ENCODE measurements at regions not wholly inside any gene's neighbourhood (a gene's known extent, or its start where the extent isn't known, plus 50 kb on each side); places are given as distances from the start of the nearest gene placed in this dataset.

DNA sequence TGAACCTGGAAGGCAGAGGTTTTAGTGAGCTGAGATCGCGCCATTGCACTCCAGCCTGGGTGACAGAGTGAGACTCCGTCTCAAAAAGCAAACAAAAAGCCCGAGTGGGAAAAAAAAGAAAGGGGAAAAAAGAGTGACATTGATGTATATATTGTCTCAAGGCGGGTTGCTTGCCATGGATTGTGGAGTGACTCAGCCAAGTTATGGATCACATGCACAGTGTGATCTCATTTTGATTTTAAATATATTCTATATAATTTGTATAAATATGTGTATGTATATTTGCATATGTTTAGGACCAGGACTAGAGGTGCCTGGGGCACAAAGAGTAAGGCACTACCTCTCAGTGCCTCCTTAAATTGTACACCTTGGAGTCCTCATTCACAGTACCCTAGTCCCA lies 116.2 kb upstream of the RASSF8 start:
- Histone ChIP-seq H2AK5ac (ENCODE audit: low read length, severe bottlenecking) (no peak overlapping the region), H4K8ac (ENCODE audit: low read length) (no peak overlapping the region), H3K27ac (ENCODE audit: low read length, poor library complexity, severe bottlenecking) (no peak overlapping the region), H3K27me3 (ENCODE audit: control insufficient read depth in 1 of 2, insufficient read depth in 1 of 2, low read length in 2 of 2) (no peaks in the 10 kb centered on the region), H3K4me1 (ENCODE audit: control insufficient read depth, insufficient read depth, low read depth, low read length) (no peaks in the 10 kb centered on the region), H3K4me2 (ENCODE audit: low read length, poor library complexity, severe bottlenecking) (no peak overlapping the region), H3K4ac (ENCODE audit: low read depth in 1 of 2, low read length in 2 of 2) (no peak overlapping the region), H3K9ac (ENCODE audit: low read length) (no peak overlapping the region), H3K14ac (ENCODE audit: low read length in 2 of 2) (no peak overlapping the region), H3K79me1 (replicated peaks; ENCODE audit: low read length, poor library complexity, severe bottlenecking) (no peaks in the 10 kb centered on the region), H2BK15ac (ENCODE audit: low read depth, poor library complexity, severe bottlenecking) (no peak overlapping the region), H3K18ac (ENCODE audit: low read depth in 1 of 2, low read length in 2 of 2) (no peak overlapping the region), H2BK12ac (ENCODE audit: low read length in 2 of 2) (no peak overlapping the region), H2BK120ac (ENCODE audit: low read depth, low read length) (no peak overlapping the region), H3K4me3 (ENCODE audit: insufficient read depth in 1 of 2, low read depth in 1 of 2, low read length in 2 of 2) (no peak overlapping the region), H2BK5ac (ENCODE audit: low read depth, low read length, poor library complexity, severe bottlenecking) (no peak overlapping the region), H2AFZ (ENCODE audit: low read depth, low read length) (no peak overlapping the region), H3K36me3 (ENCODE audit: control insufficient read depth in 1 of 2, insufficient read depth in 2 of 2, low read depth in 1 of 2, low read length in 2 of 2) (no peaks in the 10 kb centered on the region), H3K23ac (ENCODE audit: low read length in 2 of 2) (no peak overlapping the region), H3K9me3 (ENCODE audit: control insufficient read depth, low read length) (no peaks in the 10 kb centered on the region), H4K91ac (ENCODE audit: low read length) (no peak overlapping the region)
- DNase-seq = no peak
- 92% methylated on average over 5 of the region's 5 CpGs for WGBS

DNA sequence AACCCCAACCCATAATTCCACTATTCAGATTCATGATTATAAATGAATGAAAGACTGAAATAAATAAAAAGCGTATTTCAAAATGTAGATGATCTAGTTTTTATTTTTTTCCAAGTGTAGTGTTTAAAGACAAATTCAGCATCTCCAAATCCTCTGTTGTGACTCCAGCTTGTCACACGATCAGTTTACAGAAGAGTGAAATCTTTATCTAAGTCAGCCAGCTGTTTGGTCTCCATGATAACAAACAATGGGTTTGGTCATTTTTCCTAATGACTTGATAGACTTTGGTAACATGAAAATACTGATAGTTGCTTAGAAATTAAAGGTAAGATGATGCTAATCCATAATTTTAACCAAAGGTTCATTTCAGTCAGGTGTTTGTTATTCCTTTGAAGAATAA lies 114.5 kb upstream of the RASSF8 start:
- no peaks in the 10 kb centered on the region for H3K36me3 ChIP-seq (ENCODE audit: control insufficient read depth in 1 of 2, insufficient read depth in 2 of 2, low read depth in 1 of 2, low read length in 2 of 2)
- no peaks in the 10 kb centered on the region for H3K79me1 ChIP-seq (replicated peaks; ENCODE audit: low read length, poor library complexity, severe bottlenecking)
- H3K18ac ChIP-seq (ENCODE audit: low read depth in 1 of 2, low read length in 2 of 2) = no peak overlapping the region
- WGBS = 38% methylated on average over 1 of the region's 2 CpGs
- H2BK15ac ChIP-seq (ENCODE audit: low read depth, poor library complexity, severe bottlenecking) = no peak overlapping the region
- no peak overlapping the region for H2AK5ac ChIP-seq (ENCODE audit: low read length, severe bottlenecking)
- no peak overlapping the region for H3K14ac ChIP-seq (ENCODE audit: low read length in 2 of 2)
- H3K27me3 ChIP-seq (ENCODE audit: control insufficient read depth in 1 of 2, insufficient read depth in 1 of 2, low read length in 2 of 2) = no peaks in the 10 kb centered on the region
- H3K23ac ChIP-seq (ENCODE audit: low read length in 2 of 2) = no peak overlapping the region
- DNase-seq = no peak
- H3K27ac ChIP-seq (ENCODE audit: low read length, poor library complexity, severe bottlenecking) = no peak overlapping the region
- no peak overlapping the region for H4K91ac ChIP-seq (ENCODE audit: low read length)
- no peak overlapping the region for H2AFZ ChIP-seq (ENCODE audit: low read depth, low read length)
- H3K4ac ChIP-seq (ENCODE audit: low read depth in 1 of 2, low read length in 2 of 2) = no peak overlapping the region
- no peaks in the 10 kb centered on the region for H3K9me3 ChIP-seq (ENCODE audit: control insufficient read depth, low read length)
- no peak overlapping the region for H2BK12ac ChIP-seq (ENCODE audit: low read length in 2 of 2)
- H3K9ac ChIP-seq (ENCODE audit: low read length) = no peak overlapping the region
- no peak overlapping the region for H3K4me3 ChIP-seq (ENCODE audit: insufficient read depth in 1 of 2, low read depth in 1 of 2, low read length in 2 of 2)
- no peak overlapping the region for H2BK120ac ChIP-seq (ENCODE audit: low read depth, low read length)
- no peak overlapping the region for H3K4me2 ChIP-seq (ENCODE audit: low read length, poor library complexity, severe bottlenecking)
- no peak overlapping the region for H2BK5ac ChIP-seq (ENCODE audit: low read depth, low read length, poor library complexity, severe bottlenecking)
- no peaks in the 10 kb centered on the region for H3K4me1 ChIP-seq (ENCODE audit: control insufficient read depth, insufficient read depth, low read depth, low read length)
- H4K8ac ChIP-seq (ENCODE audit: low read length) = no peak overlapping the region

DNA sequence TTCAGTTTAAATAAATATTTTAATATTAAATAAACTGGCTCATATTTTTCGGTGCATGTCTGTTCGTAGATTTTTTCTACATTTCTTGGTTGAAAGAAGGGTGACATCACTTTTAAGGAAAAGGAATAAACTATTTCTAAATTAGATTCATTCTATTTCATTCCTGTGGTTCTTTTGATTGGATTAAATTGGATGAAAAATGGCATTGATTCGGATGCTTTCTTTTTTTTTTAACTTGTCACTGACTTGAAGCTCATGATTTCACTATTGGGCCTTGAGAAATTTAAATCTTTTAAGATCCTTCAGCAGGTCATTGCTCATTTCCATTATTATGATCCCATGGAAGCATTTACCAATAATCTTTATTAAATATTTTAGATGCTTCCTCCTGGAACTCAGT lies 113.1 kb upstream of the RASSF8 start:
- WGBS = 86% methylated on average over 1 of the region's 3 CpGs
- no peak for DNase-seq
- no peak overlapping the region for H2BK120ac ChIP-seq (ENCODE audit: low read depth, low read length)

GRCh38 chr12:25852792-25853191 lies 105.7 kb upstream of the RASSF8 start:
- Histone ChIP-seq H3K79me1 (replicated peaks; ENCODE audit: low read length, poor library complexity, severe bottlenecking) (no peaks in the 10 kb centered on the region), H3K4ac (ENCODE audit: low read depth in 1 of 2, low read length in 2 of 2) (no peak overlapping the region), H3K23ac (ENCODE audit: low read length in 2 of 2) (no peak overlapping the region), H3K4me3 (ENCODE audit: insufficient read depth in 1 of 2, low read depth in 1 of 2, low read length in 2 of 2) (no peak overlapping the region), H3K18ac (ENCODE audit: low read depth in 1 of 2, low read length in 2 of 2) (no peak overlapping the region), H4K8ac (ENCODE audit: low read length) (no peak overlapping the region), H2BK12ac (ENCODE audit: low read length in 2 of 2) (no peak overlapping the region), H3K14ac (ENCODE audit: low read length in 2 of 2) (no peak overlapping the region), H3K4me1 (ENCODE audit: control insufficient read depth, insufficient read depth, low read depth, low read length) (no peaks in the 10 kb centered on the region), H3K9me3 (ENCODE audit: control insufficient read depth, low read length) (no peaks in the 10 kb centered on the region), H3K4me2 (ENCODE audit: low read length, poor library complexity, severe bottlenecking) (no peak overlapping the region), H3K36me3 (ENCODE audit: control insufficient read depth in 1 of 2, insufficient read depth in 2 of 2, low read depth in 1 of 2, low read length in 2 of 2) (no peaks in the 10 kb centered on the region), H2AFZ (ENCODE audit: low read depth, low read length) (no peak overlapping the region), H2BK120ac (ENCODE audit: low read depth, low read length) (no peak overlapping the region), H4K91ac (ENCODE audit: low read length) (no peak overlapping the region), H3K27me3 (ENCODE audit: control insufficient read depth in 1 of 2, insufficient read depth in 1 of 2, low read length in 2 of 2) (no peaks in the 10 kb centered on the region), H3K9ac (ENCODE audit: low read length) (no peak overlapping the region), H2BK5ac (ENCODE audit: low read depth, low read length, poor library complexity, severe bottlenecking) (no peak overlapping the region), H2AK5ac (ENCODE audit: low read length, severe bottlenecking) (no peak overlapping the region), H2BK15ac (ENCODE audit: low read depth, poor library complexity, severe bottlenecking) (no peak overlapping the region), H3K27ac (ENCODE audit: low read length, poor library complexity, severe bottlenecking) (no peak overlapping the region)
- peak; percentile 89 for DNase-seq

More for the DNA sequence above, 113.1 kb upstream of the RASSF8 start:
- H2BK15ac ChIP-seq (ENCODE audit: low read depth, poor library complexity, severe bottlenecking) = no peak overlapping the region
- no peak overlapping the region for H3K9ac ChIP-seq (ENCODE audit: low read length)
- no peaks in the 10 kb centered on the region for H3K79me1 ChIP-seq (replicated peaks; ENCODE audit: low read length, poor library complexity, severe bottlenecking)
- H3K36me3 ChIP-seq (ENCODE audit: control insufficient read depth in 1 of 2, insufficient read depth in 2 of 2, low read depth in 1 of 2, low read length in 2 of 2) = no peaks in the 10 kb centered on the region
- no peak overlapping the region for H2AFZ ChIP-seq (ENCODE audit: low read depth, low read length)
- H3K4me3 ChIP-seq (ENCODE audit: insufficient read depth in 1 of 2, low read depth in 1 of 2, low read length in 2 of 2) = no peak overlapping the region
- no peak overlapping the region for H4K8ac ChIP-seq (ENCODE audit: low read length)
- H2AK5ac ChIP-seq (ENCODE audit: low read length, severe bottlenecking) = no peak overlapping the region
- H3K18ac ChIP-seq (ENCODE audit: low read depth in 1 of 2, low read length in 2 of 2) = no peak overlapping the region
- no peak overlapping the region for H3K14ac ChIP-seq (ENCODE audit: low read length in 2 of 2)
- no peak overlapping the region for H3K4me2 ChIP-seq (ENCODE audit: low read length, poor library complexity, severe bottlenecking)
- no peaks in the 10 kb centered on the region for H3K9me3 ChIP-seq (ENCODE audit: control insufficient read depth, low read length)
- H3K4me1 ChIP-seq (ENCODE audit: control insufficient read depth, insufficient read depth, low read depth, low read length) = no peaks in the 10 kb centered on the region
- no peak overlapping the region for H3K4ac ChIP-seq (ENCODE audit: low read depth in 1 of 2, low read length in 2 of 2)
- no peak overlapping the region for H3K23ac ChIP-seq (ENCODE audit: low read length in 2 of 2)
- no peak overlapping the region for H2BK5ac ChIP-seq (ENCODE audit: low read depth, low read length, poor library complexity, severe bottlenecking)
- H2BK12ac ChIP-seq (ENCODE audit: low read length in 2 of 2) = no peak overlapping the region
- no peak overlapping the region for H3K27ac ChIP-seq (ENCODE audit: low read length, poor library complexity, severe bottlenecking)
- no peak overlapping the region for H4K91ac ChIP-seq (ENCODE audit: low read length)
- H3K27me3 ChIP-seq (ENCODE audit: control insufficient read depth in 1 of 2, insufficient read depth in 1 of 2, low read length in 2 of 2) = no peaks in the 10 kb centered on the region
